ENCODE measurements at regions not wholly inside any gene's neighbourhood (a gene's known extent, or its start where the extent isn't known, plus 50 kb on each side); places are given as distances from the start of the nearest gene placed in this dataset.

GRCh38 chr5:4555725-4556285 lies 584.3 kb upstream of the ADAMTS16 start:
- no peak for TF ChIP-seq GATA3 (IDR thresholded peaks at IDR 0.05; ENCODE audit: low read depth, low read length)
- no peak for TF ChIP-seq GATA2 (IDR thresholded peaks at IDR 0.05; ENCODE audit: low read depth, low read length)
